ENCODE measurements at regions not wholly inside any gene's neighbourhood (a gene's known extent, or its start where the extent isn't known, plus 50 kb on each side); places are given as distances from the start of the nearest gene placed in this dataset.

- no peak for TF ChIP-seq CTCF (IDR thresholded peaks at IDR 0.05; ENCODE audit: low read depth, low read length, missing control alignments)
- DNase-seq (ENCODE audit: extremely low read depth, low read depth) = no peak
- no peak overlapping the region for H3K4me3 ChIP-seq (replicated peaks; ENCODE audit: low read depth, low read length)
These were observed 108.2 kb upstream of the SPATA31D4 start for GRCh38 chr9:81819859-81820546.

- TF ChIP-seq CTCF (IDR thresholded peaks at IDR 0.05; ENCODE audit: low read depth, low read length, missing control alignments) = no peak
- no peak overlapping the region for H3K4me3 ChIP-seq (replicated peaks; ENCODE audit: low read depth, low read length)
- DNase-seq (ENCODE audit: extremely low read depth, low read depth) = no peak
These were observed 105.8 kb upstream of the SPATA31D4 start for GRCh38 chr9:81822301-81822865.

- TF ChIP-seq CTCF (IDR thresholded peaks at IDR 0.05; ENCODE audit: low read depth, low read length, missing control alignments) = no peak
- no peak overlapping the region for H3K4me3 ChIP-seq (replicated peaks; ENCODE audit: low read depth, low read length)
- no peak for DNase-seq (ENCODE audit: extremely low read depth, low read depth)
These were observed 105.3 kb upstream of the SPATA31D4 start for GRCh38 chr9:81822967-81823366.

- no peak overlapping the region for H3K4me3 ChIP-seq (replicated peaks; ENCODE audit: low read depth, low read length)
- no peak for DNase-seq (ENCODE audit: extremely low read depth, low read depth)
- no peak for TF ChIP-seq CTCF (IDR thresholded peaks at IDR 0.05; ENCODE audit: low read depth, low read length, missing control alignments)
These were observed 104.3 kb upstream of the SPATA31D4 start for GRCh38 chr9:81823672-81824554.

- no peak for DNase-seq (ENCODE audit: extremely low read depth, low read depth)
- H3K4me3 ChIP-seq (replicated peaks; ENCODE audit: low read depth, low read length) = no peak overlapping the region
- no peak for TF ChIP-seq CTCF (IDR thresholded peaks at IDR 0.05; ENCODE audit: low read depth, low read length, missing control alignments)
These were observed 103.2 kb upstream of the SPATA31D4 start for GRCh38 chr9:81824802-81825730.

- no peak for DNase-seq (ENCODE audit: extremely low read depth, low read depth)
- no peak overlapping the region for H3K4me3 ChIP-seq (replicated peaks; ENCODE audit: low read depth, low read length)
These were observed 102.2 kb upstream of the SPATA31D4 start for GRCh38 chr9:81825846-81826516.

More at GRCh38 chr9:81825846-81826516, 102.2 kb upstream of the SPATA31D4 start:
- TF ChIP-seq CTCF (IDR thresholded peaks at IDR 0.05; ENCODE audit: low read depth, low read length, missing control alignments) = no peak
